SK-N-SH (cell line): ENCODE measurements at regions not wholly inside any gene's neighbourhood (a gene's known extent, or its start where the extent isn't known, plus 50 kb on each side); places are given as distances from the start of the nearest gene placed in this dataset.

Source experiments
- CTCF ChIP-seq: fragments of 200-600 bp; sonication (generic); IDR thresholded peaks from 2 replicates; pipeline ENCODE4 v1.6.1; 2017; ENCODE audit warnings: antibody characterized with exemption, mild to moderate bottlenecking, moderate library complexity
- EP300 ChIP-seq, 2 experiments: IDR thresholded peaks; 2 replicates each; pipeline versions ENCODE4 v1.4.0 to v1.6.1; 2012; ENCODE audit warnings: borderline replicate concordance in 1 of 2, low read depth in 1 of 2, low read length in 1 of 2
- IRF3 ChIP-seq: fragments of 150-350 bp; IDR thresholded peaks from 2 replicates; pipeline ENCODE4 v1.6.1; 2016; ENCODE audit warnings: mild to moderate bottlenecking, low read depth, low read length
- MAX ChIP-seq: IDR thresholded peaks from 2 replicates; pipeline ENCODE4 v1.4.0; 2012; ENCODE audit warnings: low read depth
- RCOR1 ChIP-seq: fragments of 150-350 bp; IDR thresholded peaks from 2 replicates; pipeline ENCODE4 v1.6.1; 2017; ENCODE audit warnings: antibody characterized with exemption, low read length
- REST ChIP-seq: IDR thresholded peaks from 2 replicates; pipeline ENCODE4 v1.6.1; 2012; ENCODE audit warnings: mild to moderate bottlenecking, low read depth, low read length, moderate library complexity
- TAF1 ChIP-seq: IDR thresholded peaks from 2 replicates; pipeline ENCODE4 v1.6.1; 2012; ENCODE audit warnings: low read depth, mild to moderate bottlenecking, low read length, moderate library complexity, borderline replicate concordance

- TF ChIP-seq RCOR1 = no peak
- no peak for TF ChIP-seq CTCF
- TF ChIP-seq REST = no peak
- TF ChIP-seq IRF3 = no peak
- no peak for TF ChIP-seq EP300 (IDR thresholded peaks at IDR 0.05; ENCODE audit: borderline replicate concordance in 1 of 2, low read depth in 1 of 2, low read length in 1 of 2)
- TF ChIP-seq MAX = no peak
- TF ChIP-seq TAF1 = no peak
Observed at GRCh38 chr13:90652036-90652435, 695.5 kb upstream of the MIR17HG start.
